ENCODE measurements at regions not wholly inside any gene's neighbourhood (a gene's known extent, or its start where the extent isn't known, plus 50 kb on each side); places are given as distances from the start of the nearest gene placed in this dataset.

- no peak for TF ChIP-seq CTCF (conservative IDR thresholded peaks at IDR 0.05; ENCODE audit: low read depth, low read length)
- no peak for TF ChIP-seq EZH2phosphoT487 (IDR thresholded peaks at IDR 0.05; ENCODE audit: borderline replicate concordance, low read length)
- no peak for TF ChIP-seq EZH2 (IDR thresholded peaks at IDR 0.05; ENCODE audit: low read length, unreplicated experiment)
Observed at GRCh38 chr13:88764103-88764502, 1092.9 kb downstream of the SLITRK5 start.
